Thyroid gland (tissue), 4 donors: ENCODE measurements at regions not wholly inside any gene's neighbourhood (a gene's known extent, or its start where the extent isn't known, plus 50 kb on each side); places are given as distances from the start of the nearest gene placed in this dataset.
"Not testable (repeated sequence)": the region's sequence is repeated elsewhere in the genome, so short reads cannot be mapped to it uniquely, and the experiment has no call there.

ENCODE experiments used
- DNase-seq, 2 donors: peaks; one replicate each; pipeline ENCODE4 v3.0.0-alpha.2; 2019
- H3K27ac ChIP-seq, 3 donors: fragments of 200-600 bp; sonication (generic); 1 replicate in 2 of 3; 2 replicates in 1 of 3; pipeline ENCODE4 v1.5.1; 2016 to 2019; ENCODE audit warnings: mild to moderate bottlenecking in 1 of 3, moderate library complexity in 1 of 3
- H3K27me3 ChIP-seq: fragments of 200-600 bp; sonication (generic); one replicate; pipeline ENCODE4 v1.5.1; 2019
- H3K36me3 ChIP-seq, 2 donors: fragments of 200-600 bp; sonication (generic); one replicate each; pipeline ENCODE4 v1.5.1; 2016 to 2019
- H3K4me1 ChIP-seq, 2 donors: fragments of 200-600 bp; sonication (generic); one replicate each; pipeline ENCODE4 v1.5.1; 2017 to 2019
- H3K4me3 ChIP-seq, 3 donors: fragments of 200-600 bp; sonication (generic); replicated peaks in 1 of 3; 1 replicate in 2 of 3; 2 replicates in 1 of 3; pipeline ENCODE4 v1.5.1; 2016; ENCODE audit warnings: mild to moderate bottlenecking in 1 of 3
- H3K9me3 ChIP-seq: fragments of 200-600 bp; sonication (generic); one replicate; pipeline ENCODE4 v1.5.1; 2017
- POLR2A ChIP-seq, 2 donors: fragments of 450-650 bp; IDR thresholded peaks; one replicate each; pipeline ENCODE4 v1.6.1; 2017; ENCODE audit warnings: antibody characterized with exemption in 2 of 2, mild to moderate bottlenecking in 2 of 2, moderate library complexity in 1 of 2
- WGBS, 2 donors: methylation state at CpG; one replicate each; pipeline ENCODE4 v1.1.5; 2017; 5-methylcytosine and 5-hydroxymethylcytosine counted together
- intact Hi-C: fragments of 100-400 bp; cut with DNase I; formaldehyde crosslinking; loops from one replicate; pipeline ENCODE4 v1.15.1; 2023
- TF ChIP-seq, protein P1 (sequence below), 6 experiments: fragments of 200-600 bp in 3 of 6; fragments of 450-650 bp in 3 of 6; sonication (generic) in 3 of 6; IDR thresholded peaks; one replicate each; pipeline ENCODE4 v1.5.1; 2016 to 2019; ENCODE audit warnings: antibody characterized with exemption in 6 of 6, mild to moderate bottlenecking in 2 of 6, inconsistent platforms in 1 of 6, moderate library complexity in 1 of 6

DNA sequence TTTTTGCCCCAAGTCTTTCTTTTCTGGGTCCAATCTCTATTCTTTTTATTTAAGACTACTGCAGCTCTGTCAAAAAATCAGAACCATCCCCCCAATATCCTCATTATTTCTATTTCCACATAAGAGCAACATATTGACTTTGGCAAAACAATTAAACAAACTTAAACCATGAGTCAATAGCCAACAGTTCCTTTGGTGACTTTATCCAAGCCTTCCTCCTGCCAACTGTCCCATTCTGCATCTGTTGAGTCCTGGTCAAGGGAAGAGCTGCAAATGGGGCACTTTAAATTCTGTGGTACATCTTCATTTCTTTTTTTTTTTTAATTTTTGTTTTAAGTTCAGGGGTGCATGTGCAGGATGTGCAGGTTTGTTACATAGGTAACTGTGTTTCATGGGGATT is 1875.0 kb upstream of the PCDH7 start:
- H3K36me3 ChIP-seq = no peaks in the 10 kb centered on the region
- no peaks in the 10 kb centered on the region for H3K27me3 ChIP-seq
- intact Hi-C loops = no loop called here
- H3K9me3 ChIP-seq = no peaks in the 10 kb centered on the region
- H3K27ac ChIP-seq = no peak overlapping the region
- no peaks in the 10 kb centered on the region for H3K4me1 ChIP-seq
- no peak for DNase-seq
- no peak for TF ChIP-seq POLR2A (IDR thresholded peaks at IDR 0.05)
- TF ChIP-seq, protein P1, sequence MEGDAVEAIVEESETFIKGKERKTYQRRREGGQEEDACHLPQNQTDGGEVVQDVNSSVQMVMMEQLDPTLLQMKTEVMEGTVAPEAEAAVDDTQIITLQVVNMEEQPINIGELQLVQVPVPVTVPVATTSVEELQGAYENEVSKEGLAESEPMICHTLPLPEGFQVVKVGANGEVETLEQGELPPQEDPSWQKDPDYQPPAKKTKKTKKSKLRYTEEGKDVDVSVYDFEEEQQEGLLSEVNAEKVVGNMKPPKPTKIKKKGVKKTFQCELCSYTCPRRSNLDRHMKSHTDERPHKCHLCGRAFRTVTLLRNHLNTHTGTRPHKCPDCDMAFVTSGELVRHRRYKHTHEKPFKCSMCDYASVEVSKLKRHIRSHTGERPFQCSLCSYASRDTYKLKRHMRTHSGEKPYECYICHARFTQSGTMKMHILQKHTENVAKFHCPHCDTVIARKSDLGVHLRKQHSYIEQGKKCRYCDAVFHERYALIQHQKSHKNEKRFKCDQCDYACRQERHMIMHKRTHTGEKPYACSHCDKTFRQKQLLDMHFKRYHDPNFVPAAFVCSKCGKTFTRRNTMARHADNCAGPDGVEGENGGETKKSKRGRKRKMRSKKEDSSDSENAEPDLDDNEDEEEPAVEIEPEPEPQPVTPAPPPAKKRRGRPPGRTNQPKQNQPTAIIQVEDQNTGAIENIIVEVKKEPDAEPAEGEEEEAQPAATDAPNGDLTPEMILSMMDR (IDR thresholded peaks at IDR 0.05) = no peak
- H3K4me3 ChIP-seq = no peak overlapping the region

GRCh38 chr4:28857028-28857427 is 1863.1 kb upstream of the PCDH7 start:
- H3K36me3 ChIP-seq, H3K9me3 ChIP-seq, H3K27ac ChIP-seq, H3K4me1 ChIP-seq, DNase-seq, intact Hi-C loops, H3K27me3 ChIP-seq, H3K4me3 ChIP-seq: not testable (repeated sequence)
- WGBS, 2 donors = 88 to 89% methylated on average over 2 to 7 of the region's 7 CpGs

DNA sequence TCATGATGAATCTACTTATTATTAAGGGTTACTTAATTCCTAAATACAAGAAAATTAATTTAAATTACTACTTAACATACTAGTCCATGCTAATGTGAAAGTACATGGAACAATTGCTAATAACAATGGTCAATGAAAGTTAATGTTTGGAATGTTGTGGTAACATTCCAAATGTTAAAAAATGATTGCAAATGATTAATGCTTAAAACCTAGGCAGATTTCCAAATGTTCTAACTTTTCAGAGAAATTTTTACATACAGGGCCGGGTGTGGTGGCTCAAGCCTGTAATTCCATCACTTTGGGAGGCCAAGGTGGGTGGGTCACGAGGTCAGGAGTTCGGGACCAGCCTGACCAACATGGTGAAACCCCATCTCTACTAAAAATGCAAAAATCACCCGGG is 1851.3 kb upstream of the PCDH7 start:
- TF ChIP-seq, protein P1 (IDR thresholded peaks at IDR 0.05) = no peak
- no peak for TF ChIP-seq POLR2A (IDR thresholded peaks at IDR 0.05)
- no peak overlapping the region for H3K27ac ChIP-seq
- no peaks in the 10 kb centered on the region for H3K4me1 ChIP-seq
- H3K36me3 ChIP-seq = no peaks in the 10 kb centered on the region
- H3K4me3 ChIP-seq = no peak overlapping the region
- no peak for DNase-seq
- intact Hi-C loops = no loop called here
- no peaks in the 10 kb centered on the region for H3K27me3 ChIP-seq
- H3K9me3 ChIP-seq = no peaks in the 10 kb centered on the region
- WGBS, 2 donors = 74 to 80% methylated on average over 4 of the region's 4 CpGs

DNA sequence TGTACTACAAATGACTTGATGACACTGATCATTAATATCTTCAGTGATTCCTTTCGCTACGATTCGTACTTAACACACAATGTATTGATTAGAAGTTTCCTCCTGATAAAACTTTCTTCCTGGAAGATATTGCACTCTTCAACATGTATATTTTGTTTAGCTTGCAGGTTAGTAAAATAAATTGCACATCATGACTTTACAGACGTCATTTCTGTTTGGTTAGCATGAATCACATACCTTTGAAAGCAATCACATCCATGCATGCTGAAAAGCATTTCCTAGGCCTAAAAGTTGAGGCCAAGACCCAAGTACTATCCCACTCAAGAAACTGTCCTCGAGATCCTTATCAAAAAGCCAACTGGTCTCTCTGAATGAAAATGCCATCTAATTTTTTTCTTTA is 1841.0 kb upstream of the PCDH7 start:
- Histone ChIP-seq H3K4me1 (no peaks in the 10 kb centered on the region), H3K27me3 (no peaks in the 10 kb centered on the region), H3K4me3 (no peak overlapping the region), H3K27ac (no peak overlapping the region), H3K36me3 (no peaks in the 10 kb centered on the region), H3K9me3 (no peaks in the 10 kb centered on the region)
- WGBS, 2 donors = 53 to 54% methylated on average over 5 of the region's 5 CpGs
- intact Hi-C loops = no loop called here
- no peak for TF ChIP-seq POLR2A (IDR thresholded peaks at IDR 0.05)
- TF ChIP-seq, protein P1 (IDR thresholded peaks at IDR 0.05) = no peak
- no peak for DNase-seq

DNA sequence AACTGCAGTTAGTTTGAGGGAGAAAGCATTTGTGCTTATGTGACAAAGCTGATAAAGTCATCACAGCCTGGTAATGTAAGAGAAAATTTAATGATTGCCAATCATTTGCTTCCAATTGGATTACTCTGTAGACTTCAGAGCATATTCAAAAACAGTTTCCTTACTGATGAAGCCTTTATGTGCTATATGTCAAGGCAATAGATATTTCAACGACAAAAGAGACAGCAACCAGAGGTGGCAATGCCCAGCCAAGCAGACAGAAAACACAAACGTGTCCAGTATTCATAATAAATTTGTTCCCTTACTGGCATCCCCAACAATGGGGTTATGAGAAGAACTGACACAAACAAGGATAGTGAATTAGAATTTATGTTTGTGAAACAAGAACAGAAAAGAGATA is 1840.3 kb upstream of the PCDH7 start:
- DNase-seq = no peak
- Histone ChIP-seq H3K4me3 (no peak overlapping the region), H3K4me1 (no peaks in the 10 kb centered on the region), H3K27me3 (no peaks in the 10 kb centered on the region), H3K27ac (no peak overlapping the region), H3K36me3 (no peaks in the 10 kb centered on the region), H3K9me3 (no peaks in the 10 kb centered on the region)
- intact Hi-C loops = no loop called here
- 72 to 80% methylated on average over 2 of the region's 2 CpGs for WGBS, 2 donors
- TF ChIP-seq, protein P1 (IDR thresholded peaks at IDR 0.05) = no peak
- no peak for TF ChIP-seq POLR2A (IDR thresholded peaks at IDR 0.05)

DNA sequence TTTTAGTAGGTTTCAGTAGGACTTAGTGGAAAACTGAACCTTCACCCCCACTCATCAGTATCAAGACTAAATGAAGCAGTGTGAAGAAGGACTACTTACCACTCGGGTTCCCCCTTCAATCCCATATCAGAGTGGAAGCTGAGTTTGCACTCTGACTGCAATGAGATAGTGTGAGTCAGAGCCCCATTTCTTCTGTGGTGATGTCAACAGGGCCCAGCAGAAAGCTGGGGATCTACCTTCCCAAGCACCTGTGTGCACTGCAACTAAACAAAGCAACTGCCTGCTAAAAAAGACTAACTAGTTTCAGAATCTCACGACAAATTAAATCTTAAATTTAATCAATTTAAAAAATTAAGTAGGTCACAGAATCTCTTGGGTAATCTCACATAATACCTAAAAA is 1837.0 kb upstream of the PCDH7 start:
- 81 to 84% methylated on average over 2 of the region's 2 CpGs for WGBS, 2 donors

More for the DNA sequence above, 1837.0 kb upstream of the PCDH7 start:
- DNase-seq = no peak
- H3K4me3 ChIP-seq = no peak overlapping the region
- no peaks in the 10 kb centered on the region for H3K27me3 ChIP-seq
- no peak overlapping the region for H3K27ac ChIP-seq
- H3K36me3 ChIP-seq = no peaks in the 10 kb centered on the region
- TF ChIP-seq, protein P1 (IDR thresholded peaks at IDR 0.05) = no peak
- no peak for TF ChIP-seq POLR2A (IDR thresholded peaks at IDR 0.05)
- no peaks in the 10 kb centered on the region for H3K4me1 ChIP-seq
- no peaks in the 10 kb centered on the region for H3K9me3 ChIP-seq
- intact Hi-C loops = no loop called here
